ENCODE measurements at regions not wholly inside any gene's neighbourhood (a gene's known extent, or its start where the extent isn't known, plus 50 kb on each side); places are given as distances from the start of the nearest gene placed in this dataset.

GRCh38 chr2:220506466-220506865 is 879.0 kb downstream of the SLC4A3 start:
- TF ChIP-seq CTCF (IDR thresholded peaks at IDR 0.05) (no peak), POLR2A (IDR thresholded peaks at IDR 0.05) (no peak)

Measured in transverse colon (tissue), 3 donors.